B cell (primary cell): ENCODE measurements at regions not wholly inside any gene's neighbourhood (a gene's known extent, or its start where the extent isn't known, plus 50 kb on each side); places are given as distances from the start of the nearest gene placed in this dataset.

ENCODE experiments used
- ATAC-seq: fragments of 200-7000 bp; cut with Tn5 transposase; one replicate; pipeline ENCODE4 v1.10.0; 2021; ENCODE audit warnings: low read depth, mild to moderate bottlenecking, moderate number of reproducible peaks, moderate library complexity
- CTCF ChIA-PET: fragments of 350-600 bp; sonication (Branson Sonifier 250); formaldehyde crosslinking; loops from one replicate; lab custom pipeline; 2021; ENCODE audit warnings: antibody characterized with exemption, inconsistent platforms; lab: Charles Lee
- POLR2A ChIA-PET: fragments of 350-600 bp; sonication (Branson Sonifier 250); formaldehyde crosslinking; loops from one replicate; lab custom pipeline; 2021; ENCODE audit warnings: antibody characterized with exemption; lab: Charles Lee
- DNase-seq: peaks from one replicate; pipeline ENCODE4 v3.0.0; 2013
- H2AFZ ChIP-seq: 2 replicates; pipeline ENCODE4 v1.6.1; 2012; ENCODE audit warnings: mild to moderate bottlenecking, low read depth, low read length; ENCODE audit not compliant: insufficient read depth, poor library complexity, severe bottlenecking
- H3K27ac ChIP-seq, 2 donors: 1 replicate in 1 of 2; 2 replicates in 1 of 2; pipeline ENCODE4 v1.5.1; 2012 to 2013; ENCODE audit warnings: low read length in 2 of 2, mild to moderate bottlenecking in 2 of 2, moderate library complexity in 1 of 2
- H3K27me3 ChIP-seq, 4 experiments: fragments of 200-600 bp in 1 of 4; sonication (generic) in 1 of 4; replicated peaks in 1 of 4; 1 replicate in 2 of 4; 2 replicates in 2 of 4; pipeline versions ENCODE4 v1.6.1 to v1.7.0; 2013 to 2016; ENCODE audit warnings: low read length in 3 of 4, mild to moderate bottlenecking in 2 of 4, mixed read lengths in 1 of 4, moderate library complexity in 1 of 4; ENCODE audit not compliant: insufficient read depth in 4 of 4, control insufficient read depth in 3 of 4; ENCODE audit errors: control extremely low read depth in 1 of 4
- H3K36me3 ChIP-seq, 2 experiments: replicated peaks in 1 of 2; 1 replicate in 1 of 2; 2 replicates in 1 of 2; pipeline versions ENCODE4 v1.6.1 to v1.7.1; 2013; ENCODE audit warnings: low read length in 1 of 2; ENCODE audit not compliant: insufficient read depth in 2 of 2, control insufficient read depth in 1 of 2; ENCODE audit errors: control extremely low read depth in 1 of 2, extremely low read depth in 1 of 2
- H3K4me1 ChIP-seq, 2 donors: fragments of 200-600 bp in 1 of 2; sonication (generic) in 1 of 2; 1 replicate in 1 of 2; 2 replicates in 1 of 2; pipeline versions ENCODE4 v1.5.1 to v1.6.1; 2013 to 2017; ENCODE audit warnings: low read length in 2 of 2; ENCODE audit not compliant: control insufficient read depth in 2 of 2, insufficient read depth in 2 of 2
- H3K4me2 ChIP-seq: replicated peaks from 2 replicates; pipeline ENCODE3; 2012; ENCODE audit warnings: mild to moderate bottlenecking, low read depth, low read length; ENCODE audit not compliant: poor library complexity, severe bottlenecking
- H3K4me3 ChIP-seq, 5 experiments: fragments of 200-600 bp in 1 of 5; sonication (generic) in 1 of 5; 1 replicate in 3 of 5; 2 replicates in 2 of 5; pipeline versions ENCODE4 v1.5.1 to v1.7.0; 2011 to 2016; ENCODE audit warnings: low read length in 4 of 5, mild to moderate bottlenecking in 4 of 5, low read depth in 2 of 5, control low read depth in 1 of 5, moderate library complexity in 1 of 5; ENCODE audit not compliant: insufficient read depth in 1 of 5; ENCODE audit errors: control extremely low read depth in 1 of 5, extremely low read depth in 1 of 5
- H3K79me2 ChIP-seq: fragments of 200-600 bp; sonication (generic); one replicate; pipeline ENCODE4 v1.6.0; 2016; ENCODE audit warnings: low read length; ENCODE audit not compliant: control insufficient read depth, insufficient read depth
- H3K9ac ChIP-seq: fragments of 200-600 bp; sonication (generic); 2 replicates; pipeline ENCODE4 v1.6.1; 2017; ENCODE audit warnings: mild to moderate bottlenecking, low read length, moderate library complexity
- H3K9me3 ChIP-seq, 3 donors: one replicate each; pipeline versions ENCODE4 v1.6.1 to v1.7.1; 2013; ENCODE audit warnings: low read length in 2 of 3; ENCODE audit not compliant: control insufficient read depth in 2 of 3, insufficient read depth in 1 of 3; ENCODE audit errors: control extremely low read depth in 1 of 3
- H4K20me1 ChIP-seq: 2 replicates; pipeline ENCODE4 v1.6.0; 2012; ENCODE audit warnings: mild to moderate bottlenecking, low read length; ENCODE audit not compliant: insufficient read depth, control insufficient read depth, poor library complexity, severe bottlenecking
- H3K27ac Mint-ChIP-seq: one replicate; pipeline ENCODE4 v1.8.0; 2021; ENCODE audit warnings: mixed read lengths
- H3K27me3 Mint-ChIP-seq: one replicate; pipeline ENCODE4 v1.8.0; 2021; ENCODE audit warnings: mixed read lengths
- H3K4me1 Mint-ChIP-seq: one replicate; pipeline ENCODE4 v1.8.0; 2021; ENCODE audit warnings: mixed read lengths
- H3K4me3 Mint-ChIP-seq: one replicate; pipeline ENCODE4 v1.8.0; 2021; ENCODE audit warnings: mixed read lengths
- H3K9me3 Mint-ChIP-seq: one replicate; pipeline ENCODE4 v1.8.0; 2022; ENCODE audit warnings: mixed read lengths; ENCODE audit not compliant: insufficient read depth
- CTCF ChIP-seq: fragments of 200-600 bp; IDR thresholded peaks from one replicate; pipeline ENCODE4 v1.8.0; 2022; ENCODE audit warnings: antibody characterized with exemption, mild to moderate bottlenecking
- EZH2 ChIP-seq: IDR thresholded peaks from 2 replicates; pipeline ENCODE4 v1.6.1; 2012; ENCODE audit warnings: borderline replicate concordance, low read depth, mild to moderate bottlenecking, moderate library complexity, low read length; ENCODE audit not compliant: insufficient read depth, poor library complexity, severe bottlenecking
- WGBS: methylation state at CpG from one replicate; pipeline ENCODE4 v1.1.5; 2013; ENCODE audit warnings: missing lambda C conversion rate; ENCODE audit not compliant: insufficient coverage; 5-methylcytosine and 5-hydroxymethylcytosine counted together
- intact Hi-C: fragments of 100-400 bp; cut with micrococcal nuclease; formaldehyde crosslinking; loops from one replicate; pipeline ENCODE4 v1.10.0; 2022

- intact Hi-C loops, result loop anchor here (5.0 to 10.0 kb wide), 2 partner anchors 196 to 581 kb away; partner anchors contain the start of gene ABT1
- peak overlapping the region; percentile 100 for H3K9ac ChIP-seq
- no peak overlapping the region for H3K27ac ChIP-seq
- peak overlapping the region; percentile 97 for H3K4me2 ChIP-seq
- peak overlapping the region; percentile 96 for H3K4me3 Mint-ChIP-seq
- DNase-seq (no peak), ATAC-seq (no peak)
- peak overlapping the region; percentile 88 to 100 (median 98) for H3K4me3 ChIP-seq
- H3K79me2 ChIP-seq, result no peaks in the 10 kb centered on the region
- H2AFZ ChIP-seq, result peak overlapping the region; percentile 94
- H3K9me3 Mint-ChIP-seq, result no peaks in the 10 kb centered on the region
- H3K27me3 Mint-ChIP-seq, result no peaks in the 10 kb centered on the region
- no peaks in the 10 kb centered on the region for H3K36me3 ChIP-seq
- ChIA-PET CTCF (interaction anchor here (0.6 to 4.3 kb wide), 12 partner anchors 9 to 926 kb away, joined by 3 to 55 read pairs (median 9); partner anchors contain the start of gene ZNF184), POLR2A (interaction anchor here (0.7 to 2.2 kb wide), 8 partner anchors 29 to 715 kb away, joined by 3 to 13 read pairs (median 7); a partner anchor contains a TSS)
- TF ChIP-seq CTCF (no peak), EZH2 (no peak)
- H4K20me1 ChIP-seq, result no peaks in the 10 kb centered on the region
- peaks cover 15% of the 10 kb centered on the region for H3K4me1 Mint-ChIP-seq
- WGBS, result 1% methylated on average over 12 of the region's 21 CpGs
- H3K9me3 ChIP-seq, result peaks cover 0 to 13% (median 0%) of the 10 kb centered on the region in 3 donors
- peaks cover 0 to 7% of the 10 kb centered on the region in 2 donors for H3K4me1 ChIP-seq
- no peaks in the 10 kb centered on the region for H3K27me3 ChIP-seq
- H3K27ac Mint-ChIP-seq, result peak overlapping the region; percentile 91
These were observed 69.1 kb upstream of the PRSS16 start for GRCh38 chr6:27178407-27178730.

DNA sequence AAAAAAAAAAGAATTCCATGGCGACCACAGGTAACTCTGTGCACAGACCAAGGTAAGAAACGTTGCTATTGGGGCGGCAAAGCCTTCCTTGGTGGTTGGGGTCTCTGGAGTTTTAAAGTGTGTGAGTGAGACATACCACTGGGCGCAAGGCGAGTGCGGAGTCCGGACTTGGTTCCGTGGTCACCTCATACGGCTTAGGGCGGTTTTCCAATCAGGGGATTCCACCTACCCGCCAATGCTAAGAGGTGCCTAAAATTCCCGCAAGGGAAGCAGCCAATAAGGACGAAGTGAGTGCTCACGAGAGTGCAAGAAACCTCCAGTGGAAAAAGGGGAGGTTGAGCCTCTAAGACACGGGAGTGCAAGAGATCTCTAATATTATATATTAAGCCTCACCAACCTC, 68.6 kb upstream of the PRSS16 start:
- Histone ChIP-seq H4K20me1 (no peaks in the 10 kb centered on the region), H3K27ac (no peak overlapping the region), H3K9me3 (peaks cover 0 to 13% (median 0%) of the 10 kb centered on the region in 3 donors), H3K36me3 (no peaks in the 10 kb centered on the region), H3K4me2 (peak overlapping the region; percentile 97), H3K9ac (no peak overlapping the region), H3K4me3 (peak overlapping the region in 2 of 5 experiments; percentile 88 to 100), H2AFZ (peak overlapping the region; percentile 94), H3K79me2 (no peaks in the 10 kb centered on the region), H3K4me1 (peaks cover 0 to 7% of the 10 kb centered on the region in 2 donors), H3K27me3 (no peaks in the 10 kb centered on the region)
- Mint-ChIP-seq H3K27me3 (no peaks in the 10 kb centered on the region), H3K9me3 (no peaks in the 10 kb centered on the region), H3K27ac (peak overlapping the region; percentile 56), H3K4me1 (peaks cover 15% of the 10 kb centered on the region), H3K4me3 (peak overlapping the region; percentile 77)
- DNase-seq (no peak), ATAC-seq (no peak)
- 76% methylated on average over 8 of the region's 15 CpGs for WGBS
- no peak for TF ChIP-seq EZH2
- no peak for TF ChIP-seq CTCF
- intact Hi-C loops, result loop anchor here (5.0 to 10.0 kb wide), 2 partner anchors 196 to 582 kb away; partner anchors contain the start of gene ABT1
- ChIA-PET POLR2A (interaction anchor here (0.6 to 0.7 kb wide), 2 partner anchors 29 to 1550 kb away, joined by 3 to 5 read pairs; no protein-coding TSS in a partner anchor), CTCF (interaction anchor here (2.1 to 4.3 kb wide), 4 partner anchors 9 to 719 kb away, joined by 10 to 30 read pairs (median 14); a partner anchor contains a TSS)
